GM18867 (cell line): ENCODE measurements at regions not wholly inside any gene's neighbourhood (a gene's known extent, or its start where the extent isn't known, plus 50 kb on each side); places are given as distances from the start of the nearest gene placed in this dataset.
"Not testable (repeated sequence)": the region's sequence is repeated elsewhere in the genome, so short reads cannot be mapped to it uniquely, and the experiment has no call there.

ENCODE experiments used
- ATAC-seq: cut with Tn5 transposase; IDR thresholded peaks from one replicate; pipeline ENCODE4 v1.9.1; 2021; ENCODE audit warnings: mild to moderate bottlenecking, moderate library complexity; ENCODE audit not compliant: unreplicated experiment

DNA sequence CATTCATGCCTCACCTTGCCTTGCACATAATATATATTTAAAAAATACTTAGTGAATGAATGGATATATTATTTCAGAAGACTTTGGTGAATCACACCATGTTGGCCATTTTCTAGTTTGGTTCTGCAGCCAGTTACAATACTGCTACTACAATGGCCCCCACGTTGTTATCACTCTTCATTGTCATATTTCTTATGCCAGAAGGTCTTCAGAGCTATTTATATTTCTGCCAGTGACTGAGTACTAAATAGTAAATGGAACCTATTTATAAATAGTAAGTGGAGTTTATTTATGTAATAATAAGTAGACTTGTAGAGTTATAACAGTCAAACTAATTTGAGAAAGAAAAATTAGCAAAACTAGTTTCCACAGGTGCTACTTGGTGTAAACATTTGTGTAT, 516.6 kb upstream of the SYT4 start:
- no peak for ATAC-seq

DNA sequence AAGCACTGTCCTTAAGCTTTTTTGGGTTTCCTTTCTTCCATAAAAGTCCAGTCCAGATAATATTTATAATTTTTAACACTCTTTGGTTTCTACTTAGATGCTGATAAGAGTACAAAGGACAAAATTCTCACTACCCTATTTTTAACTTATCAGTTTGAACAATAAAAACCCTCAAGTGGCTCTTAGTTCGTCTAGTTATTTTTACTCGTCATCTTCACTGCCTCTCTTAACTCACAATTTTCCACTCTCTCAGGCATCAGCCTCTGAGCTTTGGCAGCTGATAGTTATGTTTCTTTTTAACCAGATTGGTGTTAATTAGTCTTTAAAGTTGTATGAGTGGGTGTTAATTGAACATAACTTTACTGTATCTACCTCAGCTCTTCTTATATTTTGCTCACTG, 517.1 kb upstream of the SYT4 start:
- no peak for ATAC-seq

DNA sequence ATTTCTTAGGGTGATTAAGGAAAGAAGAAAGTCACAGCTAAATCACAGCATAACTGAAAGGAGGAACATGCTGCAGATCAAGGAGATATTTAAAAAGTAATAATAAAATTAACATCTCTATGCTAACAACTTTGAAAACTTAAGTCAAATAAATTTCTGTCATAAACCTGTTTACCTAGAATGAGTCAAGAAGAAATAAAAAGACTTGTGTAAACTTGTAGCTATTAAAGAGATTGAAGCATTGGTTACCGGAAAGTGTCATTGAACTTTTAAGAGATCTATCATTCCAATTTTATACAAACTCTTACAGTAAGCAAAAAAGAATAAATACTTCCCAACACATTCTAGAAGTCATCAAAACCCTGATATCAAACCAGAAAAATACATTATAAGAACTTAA, 520.1 kb upstream of the SYT4 start:
- ATAC-seq, result no peak

DNA sequence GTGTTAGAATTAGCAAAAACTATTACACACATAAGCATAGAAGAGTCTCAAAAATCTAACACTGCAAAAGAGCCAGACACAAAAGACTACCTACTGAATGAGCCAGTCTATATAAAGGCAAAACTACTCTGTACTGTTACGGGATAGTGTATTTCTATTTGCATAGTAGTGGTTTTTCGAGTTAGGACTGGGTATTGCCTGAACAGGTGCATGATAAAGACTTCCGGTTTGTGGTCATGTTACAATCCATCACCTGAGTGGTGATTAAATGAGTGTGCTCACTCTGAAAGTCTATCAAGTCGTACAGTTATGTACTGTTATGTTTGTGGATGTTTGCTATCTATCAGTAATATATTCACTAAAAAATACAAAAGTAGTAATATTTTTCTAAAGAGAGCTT, 523.3 kb upstream of the SYT4 start:
- no peak for ATAC-seq

DNA sequence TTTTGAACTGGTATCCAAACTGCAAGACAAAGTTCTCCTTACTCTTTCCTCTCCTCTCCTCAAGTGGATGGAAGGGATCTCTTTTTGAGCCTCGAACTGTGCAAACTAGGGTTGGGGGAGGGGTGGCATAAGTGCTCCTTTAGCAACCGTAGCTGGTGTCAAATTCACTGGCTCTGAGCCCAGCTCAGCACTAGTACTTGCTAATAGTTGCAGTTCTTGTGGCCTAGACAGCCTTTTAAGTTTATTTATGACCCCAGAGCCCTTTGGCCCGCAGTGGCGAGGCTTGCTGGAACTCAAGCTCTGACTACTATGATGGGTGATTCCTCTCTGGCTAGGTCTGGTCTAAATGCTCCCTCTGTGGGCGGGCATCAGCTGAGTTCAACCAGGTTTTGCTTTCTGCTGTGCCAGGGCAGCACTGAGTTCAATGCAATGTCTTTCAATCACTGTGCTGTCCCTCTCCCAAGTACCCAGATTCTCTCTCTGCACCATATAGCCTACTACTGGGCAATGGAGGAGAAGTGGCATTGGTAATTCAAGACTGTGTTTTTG, 528.4 kb upstream of the SYT4 start:
- no peak for ATAC-seq

DNA sequence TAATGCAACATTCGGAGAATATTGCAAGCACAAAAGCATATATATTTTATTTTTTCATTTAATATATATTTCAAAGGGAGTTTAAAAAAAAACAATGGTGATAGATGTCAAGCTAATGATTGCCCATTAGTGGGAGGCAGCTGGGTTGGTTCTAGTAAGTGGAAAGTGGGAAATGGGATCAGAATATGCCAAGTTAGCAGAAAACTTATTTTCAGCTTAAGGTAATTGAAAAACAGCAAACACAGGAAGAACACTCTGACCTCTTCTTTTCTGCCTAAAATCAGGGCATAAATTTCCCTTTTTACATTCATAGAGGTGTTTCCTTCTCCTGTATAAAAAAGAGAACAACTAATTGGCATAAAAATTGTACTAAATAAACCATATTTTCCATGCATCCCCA, 535.3 kb upstream of the SYT4 start:
- ATAC-seq, result no peak

DNA sequence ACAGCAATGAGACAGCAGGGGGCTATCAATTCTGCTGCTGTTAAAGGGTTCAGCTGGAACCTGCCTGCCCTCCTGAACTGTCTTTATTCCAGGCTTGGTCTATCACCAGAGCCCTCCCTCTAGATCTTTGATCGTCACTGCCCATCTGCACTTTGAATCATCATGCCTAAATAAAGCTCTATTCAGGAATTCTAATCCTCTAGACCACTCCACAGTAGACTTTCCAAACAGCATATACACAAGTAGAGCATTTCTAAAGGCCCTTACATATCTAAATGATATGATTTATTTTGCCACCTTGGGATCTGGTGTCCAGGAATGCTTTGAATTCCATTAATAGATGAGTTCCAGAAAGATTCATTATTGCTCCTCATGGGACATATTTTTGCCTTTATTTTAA, 542.1 kb upstream of the SYT4 start:
- no peak for ATAC-seq

DNA sequence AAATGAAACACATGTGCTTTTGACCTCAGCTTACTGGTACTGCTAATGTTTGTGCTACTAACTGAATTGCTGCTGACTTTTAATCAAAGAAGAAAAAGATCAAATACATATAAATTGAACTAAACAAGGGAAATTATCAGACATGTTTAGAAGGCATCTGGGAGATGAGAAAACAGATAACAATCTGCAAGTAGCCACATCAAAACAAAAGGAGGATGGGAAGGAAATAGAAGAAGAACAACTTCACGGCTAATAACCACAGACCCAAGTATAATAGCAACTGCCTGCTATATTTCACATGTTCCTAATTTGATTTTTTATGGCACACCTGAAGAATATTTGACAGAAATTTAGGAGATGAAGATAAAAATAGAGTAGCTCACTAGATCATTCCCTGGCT, 542.6 kb upstream of the SYT4 start:
- ATAC-seq, result no peak

DNA sequence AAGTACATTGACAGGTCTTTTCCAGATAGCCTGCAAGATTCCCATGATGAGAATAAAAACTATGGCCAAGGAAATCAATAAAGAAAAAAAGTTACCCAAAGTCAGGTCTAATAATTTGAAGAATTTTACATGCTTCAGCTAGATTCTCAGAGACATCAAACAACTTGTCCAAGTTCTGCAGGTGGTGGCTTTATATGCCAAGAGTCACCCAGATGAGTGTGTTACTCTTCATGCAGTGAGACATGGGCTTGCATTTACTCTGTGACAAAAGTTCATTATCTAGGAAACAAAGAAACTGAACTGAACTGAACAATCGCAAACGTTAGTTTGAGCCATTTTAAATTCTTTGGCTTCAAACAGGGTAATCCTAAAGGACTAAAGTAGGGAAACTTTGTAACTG, 548.5 kb upstream of the SYT4 start:
- ATAC-seq, result no peak

DNA sequence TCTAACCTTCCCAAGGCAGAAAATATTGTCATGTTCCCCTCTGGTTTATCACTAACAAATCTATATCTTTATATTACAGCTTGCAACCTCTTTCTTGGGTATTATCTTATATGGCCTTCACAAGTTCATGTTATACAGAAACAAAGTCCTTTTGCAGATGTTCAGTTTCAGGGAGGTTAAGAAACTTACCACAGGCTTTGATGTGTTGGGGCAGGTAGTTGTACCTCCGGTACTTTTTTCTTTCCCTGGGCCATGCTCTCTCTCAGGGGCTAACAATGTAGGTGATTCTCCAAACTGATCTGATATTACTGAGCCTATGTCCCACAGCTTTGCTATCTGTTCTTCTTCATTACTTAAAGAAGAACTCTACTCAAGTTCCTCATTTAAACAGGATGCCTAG, 548.9 kb upstream of the SYT4 start:
- ATAC-seq, result no peak

DNA sequence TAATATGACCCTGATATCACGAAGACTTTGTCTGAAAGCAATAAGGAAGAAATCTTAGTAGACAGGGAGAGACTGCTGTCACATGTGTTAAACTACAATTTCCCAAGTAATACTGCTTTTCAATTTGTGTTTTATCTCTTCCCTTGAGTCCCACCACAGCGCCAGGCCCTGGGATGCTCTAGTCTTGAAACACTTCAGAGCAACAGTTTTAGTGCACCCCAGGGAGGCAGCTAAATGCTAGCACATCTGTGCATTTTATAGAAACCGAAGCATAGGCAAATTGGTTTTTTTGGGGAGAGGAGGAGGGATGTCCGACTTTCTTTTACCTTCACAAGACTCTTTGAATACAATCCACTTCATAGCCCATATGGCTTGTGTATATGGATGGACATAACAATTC, 550.0 kb upstream of the SYT4 start:
- ATAC-seq, result no peak

DNA sequence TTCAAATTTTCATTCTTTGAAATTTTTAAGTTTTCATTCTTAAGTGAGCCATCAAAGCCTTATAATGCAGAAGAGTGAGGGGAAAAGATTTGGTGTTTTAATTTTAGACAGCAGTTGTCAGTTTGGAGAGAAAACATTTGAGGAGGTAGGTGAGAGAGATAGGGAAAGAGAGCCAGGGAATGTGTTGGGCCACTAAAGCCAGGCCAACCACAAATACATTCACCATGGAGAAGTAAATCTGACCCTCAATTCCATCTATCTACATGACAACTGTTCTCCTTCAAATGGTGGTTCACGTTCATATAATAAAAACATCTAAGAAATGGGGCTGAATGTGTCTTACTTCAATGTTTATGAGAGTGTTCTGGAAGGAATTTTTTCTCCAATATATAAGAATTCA, 553.0 kb upstream of the SYT4 start:
- ATAC-seq, result no peak

DNA sequence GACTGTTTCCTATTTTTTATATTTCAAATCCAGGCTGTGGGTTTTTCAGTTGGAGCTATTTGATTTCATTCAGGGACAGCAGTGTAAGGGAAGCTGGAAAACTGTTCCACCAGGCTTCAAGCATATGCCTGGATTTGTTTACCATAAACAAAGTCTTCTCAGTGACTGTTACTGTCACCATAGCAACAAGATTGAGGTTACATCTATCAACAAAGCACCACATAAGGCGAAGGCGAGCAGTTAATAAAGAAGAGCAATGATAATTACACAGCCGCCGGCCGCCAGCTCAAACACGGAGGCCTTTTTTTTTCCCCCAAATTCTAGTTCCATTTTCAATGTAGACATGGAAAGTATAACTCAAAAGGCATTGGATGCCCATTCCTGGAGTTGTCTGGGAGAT, 553.7 kb upstream of the SYT4 start:
- ATAC-seq, result no peak

DNA sequence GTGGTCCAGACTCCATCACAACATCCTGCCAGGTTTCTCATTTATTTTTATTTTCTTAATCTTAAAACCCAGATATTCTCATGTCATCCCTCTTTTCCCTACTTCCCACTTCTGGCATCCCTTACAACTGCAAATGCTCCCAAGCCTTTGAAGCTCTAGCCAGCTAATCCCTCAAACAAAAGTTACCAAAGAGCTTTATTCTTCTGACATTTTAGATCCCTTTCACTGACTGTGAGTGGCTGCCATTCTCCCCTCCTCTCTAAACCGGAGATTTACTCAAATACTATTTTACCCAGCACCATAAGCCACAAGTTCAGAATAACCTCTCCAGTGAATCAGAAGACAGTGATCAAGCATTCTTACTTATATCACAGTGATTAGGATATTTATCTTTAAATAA, 569.0 kb upstream of the SYT4 start:
- no peak for ATAC-seq

DNA sequence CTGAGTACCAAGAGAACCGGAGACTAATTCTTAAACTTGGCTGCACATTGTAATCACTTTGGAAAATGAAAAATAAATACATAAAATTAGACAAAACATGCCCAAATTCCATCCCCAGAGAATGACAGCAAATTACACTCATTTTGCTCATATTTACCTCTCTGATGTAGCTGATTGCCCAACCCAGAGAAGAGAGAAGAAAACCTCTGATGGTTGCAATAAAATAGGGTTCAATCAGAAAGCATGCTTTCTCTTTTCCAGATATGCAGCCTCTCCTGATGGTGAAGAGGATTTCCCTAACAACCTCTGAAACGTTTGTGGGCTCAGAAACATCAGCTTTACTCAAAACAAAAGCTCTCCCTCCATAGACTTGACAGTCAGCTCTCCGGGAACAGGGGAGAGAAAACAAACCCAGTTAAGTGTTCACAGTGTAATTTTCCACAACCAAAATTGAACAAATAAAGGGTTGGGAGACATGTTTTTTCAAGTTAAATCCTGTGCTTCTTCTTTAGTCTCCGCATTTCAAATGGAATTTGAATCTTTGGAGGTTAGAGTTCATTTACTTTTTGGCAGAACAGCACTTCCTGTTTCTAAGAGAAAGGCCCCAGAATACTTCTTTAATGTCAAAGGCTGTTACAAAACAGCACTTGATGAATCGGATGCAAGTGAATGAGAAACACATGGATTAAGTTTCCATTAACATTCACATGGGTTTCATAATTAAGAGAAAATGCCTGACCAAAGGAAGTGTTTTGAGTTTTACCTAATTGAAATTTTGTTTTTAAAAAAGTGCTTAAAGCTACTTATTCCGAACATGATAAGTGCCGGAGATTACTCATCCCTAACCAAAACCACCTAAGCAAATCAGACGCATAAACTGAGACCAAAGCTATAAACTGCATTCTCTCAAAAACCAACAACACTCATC, 570.1 kb upstream of the SYT4 start:
- no peak for ATAC-seq

DNA sequence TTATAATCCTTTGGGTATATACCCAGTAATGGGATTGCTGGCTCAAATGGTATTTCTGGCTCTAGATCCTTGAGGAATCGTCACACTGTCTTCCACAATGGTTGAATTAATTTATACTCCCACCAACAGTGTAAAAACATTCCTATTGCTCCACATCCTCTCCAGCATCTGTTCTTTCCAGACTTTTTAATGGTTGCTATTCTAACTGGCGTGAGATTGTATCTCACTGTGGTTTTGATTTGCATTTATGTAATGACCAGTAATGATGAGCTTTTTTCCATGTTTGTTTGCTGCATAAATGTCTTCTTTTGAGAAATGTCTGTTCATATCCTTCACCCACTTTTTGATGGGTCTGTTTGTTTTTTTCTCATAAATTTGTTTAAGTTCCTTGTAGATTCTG, 572.5 kb upstream of the SYT4 start:
- ATAC-seq, result not testable (repeated sequence)

DNA sequence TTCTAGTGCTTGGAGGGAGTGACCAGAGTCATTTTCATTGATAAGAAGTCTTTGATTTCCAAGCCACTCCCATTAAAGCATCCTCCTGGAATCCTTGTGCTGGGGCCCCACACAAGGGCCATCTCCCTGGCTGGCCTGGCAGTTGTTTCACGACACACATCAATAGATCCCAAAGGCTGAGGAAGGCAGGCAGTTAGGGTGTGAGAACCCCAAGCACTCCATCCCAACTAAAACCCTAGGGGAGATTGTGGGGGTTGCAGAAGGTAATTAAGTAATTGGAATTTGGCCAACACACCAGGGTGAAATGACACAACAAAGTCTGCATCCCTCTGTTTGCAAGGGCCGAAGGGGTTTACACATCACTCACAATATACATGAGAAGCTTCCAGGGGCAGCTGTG, 578.1 kb upstream of the SYT4 start:
- no peak for ATAC-seq

DNA sequence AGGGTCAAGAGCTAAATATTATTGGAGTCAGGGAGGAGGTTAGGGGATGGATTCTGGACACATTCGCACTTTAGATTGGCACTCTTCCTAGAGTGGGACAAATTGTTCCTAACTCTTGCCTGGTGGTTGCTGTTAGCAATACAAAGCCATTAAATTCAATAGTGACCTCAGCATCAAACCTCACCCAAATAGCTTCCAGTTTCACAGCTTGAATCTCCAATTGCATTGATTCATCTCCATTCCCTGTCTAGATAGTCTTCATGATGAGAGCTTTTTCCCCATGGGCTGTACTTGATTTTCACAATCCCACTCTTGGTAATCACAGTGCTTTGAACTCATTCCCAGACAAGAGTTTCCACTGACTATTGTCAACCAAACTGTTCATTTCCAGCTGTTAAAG, 585.9 kb upstream of the SYT4 start:
- ATAC-seq, result no peak

DNA sequence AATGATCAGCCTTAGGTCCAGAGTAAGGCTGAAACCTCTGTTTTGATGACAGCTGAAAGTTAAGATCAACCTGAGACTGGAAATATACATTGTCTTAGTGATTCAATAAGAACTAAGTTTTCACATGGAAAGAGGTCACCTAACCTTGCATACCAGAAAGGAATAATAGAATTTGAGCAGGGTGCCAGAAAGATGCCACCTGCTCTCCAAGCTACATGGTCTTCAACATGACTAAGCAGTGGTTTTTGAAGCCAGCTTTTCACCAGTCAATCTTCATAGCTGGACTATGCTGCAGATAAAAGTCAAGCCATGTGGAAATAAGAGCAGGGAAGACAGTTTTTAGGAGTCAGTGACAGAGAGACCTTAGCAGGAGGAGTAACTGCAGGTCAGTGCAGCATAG, 589.4 kb upstream of the SYT4 start:
- no peak for ATAC-seq

DNA sequence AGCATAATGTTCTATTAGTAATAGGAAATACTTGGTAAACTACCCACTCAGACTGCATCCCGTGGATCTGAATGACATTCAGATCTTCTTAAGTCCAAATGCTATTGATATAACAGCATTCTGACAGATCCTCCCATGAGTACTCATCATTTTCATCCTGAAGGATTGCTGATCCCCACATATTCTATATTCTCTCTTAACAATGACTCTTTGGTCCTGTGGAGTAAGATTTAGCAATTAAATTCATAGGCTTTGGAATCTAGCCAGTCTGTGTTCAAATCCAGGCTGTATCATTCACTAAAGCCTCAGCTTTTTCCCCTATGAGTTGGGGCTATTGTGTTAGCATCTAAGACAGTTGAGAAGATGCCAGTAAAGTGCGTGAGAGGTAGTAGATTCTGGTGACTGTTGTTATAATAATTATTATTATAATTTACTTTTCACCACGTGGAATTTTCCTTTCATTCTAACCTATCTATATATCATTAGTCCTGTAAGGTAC, 591.3 kb upstream of the SYT4 start:
- no peak for ATAC-seq

DNA sequence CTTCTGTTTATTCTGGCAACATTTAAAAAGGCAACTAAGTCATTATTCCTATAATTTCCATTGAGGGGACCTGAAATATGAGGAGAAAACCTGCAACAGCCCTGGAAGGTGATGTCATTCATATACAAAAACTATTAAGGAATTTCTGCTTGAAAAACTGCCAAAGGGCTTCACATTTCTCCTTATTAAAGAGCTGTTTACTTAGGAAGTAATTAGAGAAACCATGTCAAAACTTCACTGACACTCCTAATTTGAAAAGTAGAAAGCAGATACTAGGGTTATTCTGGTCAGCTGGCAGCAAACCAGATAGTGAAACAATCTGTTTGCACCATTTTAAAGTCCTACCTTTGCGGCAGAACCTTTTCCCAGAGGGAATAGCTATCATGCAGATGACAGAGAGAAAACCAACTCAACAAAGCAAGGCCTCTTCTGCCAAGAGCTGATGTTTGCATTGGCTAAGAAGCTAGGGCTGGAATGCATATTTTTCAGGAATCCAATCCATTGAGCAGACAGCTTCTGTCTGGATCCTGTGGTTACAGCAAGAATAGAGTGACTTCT, 592.2 kb upstream of the SYT4 start:
- no peak for ATAC-seq

DNA sequence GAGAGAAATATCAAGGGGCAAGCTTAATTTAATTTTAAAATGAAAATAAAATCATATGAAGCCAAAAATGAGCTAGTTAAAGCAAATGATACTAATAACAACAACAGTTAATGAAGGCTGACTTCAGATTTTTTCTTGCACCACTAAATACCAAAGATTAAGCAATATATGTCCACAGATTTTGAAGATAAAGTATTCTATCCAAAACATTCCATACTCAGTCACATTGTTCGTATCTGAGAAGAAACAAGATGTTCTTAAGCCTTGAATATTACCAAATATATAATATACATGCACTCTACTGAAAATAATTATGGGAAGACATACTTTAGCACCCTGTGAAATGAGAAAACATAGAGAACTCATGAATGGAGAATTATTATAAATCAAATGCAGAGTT, 593.3 kb upstream of the SYT4 start:
- ATAC-seq, result no peak
